DOHH2 (cell line): ENCODE measurements at regions not wholly inside any gene's neighbourhood (a gene's known extent, or its start where the extent isn't known, plus 50 kb on each side); places are given as distances from the start of the nearest gene placed in this dataset.

Experiments used
- H3F3A ChIP-seq: fragments of 200-600 bp; sonication (generic), shearing (Covaris generic); 2 replicates; pipeline ENCODE4 v1.6.0; 2016; ENCODE audit warnings: antibody characterized with exemption, mild to moderate bottlenecking; ENCODE audit not compliant: control insufficient read depth, insufficient read depth
- H3K27ac ChIP-seq: fragments of 200-600 bp; sonication (generic); 2 replicates; pipeline ENCODE4 v1.5.1; 2014; ENCODE audit warnings: low read depth, mild to moderate bottlenecking, low read length, moderate library complexity
- H3K27me3 ChIP-seq: fragments of 200-600 bp; sonication (generic); 2 replicates; pipeline ENCODE4 v1.6.1; 2014; ENCODE audit warnings: mild to moderate bottlenecking, low read length, mixed read lengths; ENCODE audit not compliant: control insufficient read depth
- H3K36me3 ChIP-seq: fragments of 200-600 bp; sonication (generic); 2 replicates; pipeline ENCODE4 v1.6.1; 2014; ENCODE audit warnings: mild to moderate bottlenecking, low read length, moderate library complexity, mixed read lengths; ENCODE audit not compliant: control insufficient read depth
- H3K4me1 ChIP-seq: fragments of 200-600 bp; sonication (generic); 2 replicates; pipeline ENCODE4 v1.6.1; 2014; ENCODE audit warnings: mild to moderate bottlenecking, low read length, mixed read lengths; ENCODE audit not compliant: control insufficient read depth
- H3K4me2 ChIP-seq: fragments of 200-600 bp; sonication (generic); 2 replicates; pipeline ENCODE4 v1.6.0; 2014; ENCODE audit warnings: mild to moderate bottlenecking, low read length, moderate library complexity
- H3K4me3 ChIP-seq: fragments of 200-600 bp; sonication (generic); 2 replicates; pipeline ENCODE4 v1.5.1; 2014; ENCODE audit warnings: mild to moderate bottlenecking, low read length, mixed read lengths
- H3K79me2 ChIP-seq: fragments of 200-600 bp; sonication (generic); 2 replicates; pipeline ENCODE4 v1.6.1; 2014; ENCODE audit warnings: mild to moderate bottlenecking, low read length, mixed read lengths; ENCODE audit not compliant: control insufficient read depth
- H3K9me2 ChIP-seq: fragments of 200-600 bp; sonication (generic); replicated peaks from 2 replicates; pipeline ENCODE4 v1.6.1; 2014; ENCODE audit warnings: mild to moderate bottlenecking, low read length, mixed read lengths; ENCODE audit not compliant: control insufficient read depth
- H3K9me3 ChIP-seq: fragments of 200-600 bp; sonication (generic); 2 replicates; pipeline ENCODE4 v1.6.1; 2014; ENCODE audit warnings: antibody characterized with exemption, low read length, mixed read lengths; ENCODE audit not compliant: control insufficient read depth, insufficient read depth
- H4K20me1 ChIP-seq: fragments of 200-600 bp; sonication (generic); 2 replicates; pipeline ENCODE4 v1.6.0; 2014; ENCODE audit warnings: low read depth, mild to moderate bottlenecking, antibody characterized with exemption, low read length, moderate library complexity; ENCODE audit not compliant: control insufficient read depth, insufficient read depth
- CTCF ChIP-seq: fragments of 200-600 bp; sonication (generic); IDR thresholded peaks from one replicate; pipeline ENCODE4 v1.5.1; 2014; ENCODE audit warnings: antibody characterized with exemption, mild to moderate bottlenecking, low read depth, low read length; ENCODE audit not compliant: poor library complexity, severe bottlenecking
- EZH2phosphoT487 ChIP-seq: fragments of 200-600 bp; sonication (generic); IDR thresholded peaks from 2 replicates; pipeline ENCODE4 v1.6.1; 2017; ENCODE audit warnings: borderline replicate concordance, mild to moderate bottlenecking, antibody characterized with exemption, low read length, moderate library complexity, mixed read lengths

- H3F3A ChIP-seq, result no peaks in the 10 kb centered on the region
- TF ChIP-seq CTCF, result no peak
- TF ChIP-seq EZH2phosphoT487, result no peak
- no peak overlapping the region for H3K27ac ChIP-seq
- H3K9me3 ChIP-seq, result no peaks in the 10 kb centered on the region
- H3K36me3 ChIP-seq, result no peaks in the 10 kb centered on the region
- no peaks in the 10 kb centered on the region for H3K9me2 ChIP-seq
- H3K27me3 ChIP-seq, result peaks cover 6% of the 10 kb centered on the region; the same call in 1 of the 2 replicates
- no peak overlapping the region for H3K4me2 ChIP-seq
- no peaks in the 10 kb centered on the region for H4K20me1 ChIP-seq
- no peaks in the 10 kb centered on the region for H3K79me2 ChIP-seq
- no peaks in the 10 kb centered on the region; the same call in 1 of the 2 replicates for H3K4me1 ChIP-seq
- H3K4me3 ChIP-seq, result no peak overlapping the region
Observed at GRCh38 chr16:79298476-79298875, 302.1 kb downstream of the MAF start.

- Histone ChIP-seq H3K4me2 (no peak overlapping the region), H3K79me2 (no peaks in the 10 kb centered on the region), H3K27ac (no peak overlapping the region), H3K4me3 (no peak overlapping the region), H3K4me1 (no peaks in the 10 kb centered on the region; the same call in 1 of the 2 replicates), H3K27me3 (no peaks in the 10 kb centered on the region; the same call in 1 of the 2 replicates), H3K36me3 (no peaks in the 10 kb centered on the region), H3K9me3 (no peaks in the 10 kb centered on the region), H4K20me1 (no peaks in the 10 kb centered on the region), H3K9me2 (no peaks in the 10 kb centered on the region), H3F3A (no peaks in the 10 kb centered on the region)
- TF ChIP-seq EZH2phosphoT487 (no peak), CTCF (no peak)
Observed at GRCh38 chr16:79297805-79298204, 302.7 kb downstream of the MAF start.

GRCh38 chr16:79297296-79297695 is 303.2 kb downstream of the MAF start:
- no peak for TF ChIP-seq CTCF
- TF ChIP-seq EZH2phosphoT487, result no peak
- H3K4me3 ChIP-seq, result no peak overlapping the region
- no peaks in the 10 kb centered on the region for H3K36me3 ChIP-seq

GRCh38 chr16:79296491-79296890 is 304.0 kb downstream of the MAF start:
- H3K9me3 ChIP-seq, result no peaks in the 10 kb centered on the region
- H3K27me3 ChIP-seq, result no peaks in the 10 kb centered on the region
- no peaks in the 10 kb centered on the region for H3K36me3 ChIP-seq
- H4K20me1 ChIP-seq, result no peaks in the 10 kb centered on the region
- H3K79me2 ChIP-seq, result no peaks in the 10 kb centered on the region
- no peaks in the 10 kb centered on the region for H3K9me2 ChIP-seq
- H3F3A ChIP-seq, result no peaks in the 10 kb centered on the region
- H3K27ac ChIP-seq, result no peak overlapping the region
- no peak for TF ChIP-seq EZH2phosphoT487
- no peak for TF ChIP-seq CTCF
- no peak overlapping the region for H3K4me2 ChIP-seq
- H3K4me1 ChIP-seq, result no peaks in the 10 kb centered on the region; the same call in 1 of the 2 replicates
- no peak overlapping the region for H3K4me3 ChIP-seq

More at GRCh38 chr16:79297296-79297695, 303.2 kb downstream of the MAF start:
- Histone ChIP-seq H3K79me2 (no peaks in the 10 kb centered on the region), H3K9me3 (no peaks in the 10 kb centered on the region), H3F3A (no peaks in the 10 kb centered on the region), H3K4me1 (no peaks in the 10 kb centered on the region; the same call in 1 of the 2 replicates), H3K27ac (no peak overlapping the region), H4K20me1 (no peaks in the 10 kb centered on the region), H3K4me2 (no peak overlapping the region), H3K9me2 (no peaks in the 10 kb centered on the region), H3K27me3 (no peaks in the 10 kb centered on the region; the same call in 1 of the 2 replicates)
